GM19351 (cell line): ENCODE measurements at regions not wholly inside any gene's neighbourhood (a gene's known extent, or its start where the extent isn't known, plus 50 kb on each side); places are given as distances from the start of the nearest gene placed in this dataset.

Experiments
- ATAC-seq: cut with Tn5 transposase; IDR thresholded peaks from one replicate; pipeline ENCODE4 v1.9.1; 2021; ENCODE audit warnings: mild to moderate bottlenecking, moderate library complexity; ENCODE audit not compliant: unreplicated experiment

DNA sequence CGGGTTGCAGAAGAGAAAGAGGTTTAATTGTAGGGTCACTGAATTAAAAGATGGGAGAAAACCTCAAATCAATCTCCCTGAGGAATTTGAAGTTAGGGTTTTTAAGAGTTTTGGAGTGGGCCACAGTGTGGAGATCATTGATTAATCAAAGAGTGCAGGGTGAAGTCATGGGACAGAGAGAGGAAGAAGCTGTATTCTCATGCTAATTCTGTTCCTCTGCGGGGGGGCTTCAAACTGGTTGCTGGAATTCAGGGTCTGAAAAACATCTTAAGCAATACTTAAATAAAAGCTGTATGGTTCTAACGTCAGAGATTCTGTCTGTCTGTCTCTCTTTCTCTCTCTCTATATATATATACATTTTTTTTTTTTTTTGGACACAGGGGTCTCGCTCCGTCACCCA is 169.8 kb upstream of the SPATS2L start:
- no peak for ATAC-seq

DNA sequence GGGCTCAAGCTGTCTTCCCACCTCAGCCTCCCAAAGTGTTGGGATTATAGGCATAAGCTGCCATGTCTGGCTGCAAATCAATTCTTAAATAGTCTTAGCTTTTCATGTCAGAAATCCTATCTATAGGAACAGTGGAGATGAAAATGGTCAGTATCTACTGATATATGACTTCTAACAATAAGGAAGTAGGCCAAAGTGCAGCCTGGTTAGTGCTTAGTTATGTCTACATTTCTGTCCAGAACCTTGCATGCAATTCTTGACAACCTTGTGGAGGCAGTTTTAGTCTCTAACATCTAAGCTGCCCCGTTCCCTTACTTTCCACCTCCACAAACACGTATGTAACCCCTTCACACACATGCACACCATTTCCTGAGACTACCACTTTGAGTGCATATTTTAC is 169.2 kb upstream of the SPATS2L start:
- ATAC-seq = no peak

DNA sequence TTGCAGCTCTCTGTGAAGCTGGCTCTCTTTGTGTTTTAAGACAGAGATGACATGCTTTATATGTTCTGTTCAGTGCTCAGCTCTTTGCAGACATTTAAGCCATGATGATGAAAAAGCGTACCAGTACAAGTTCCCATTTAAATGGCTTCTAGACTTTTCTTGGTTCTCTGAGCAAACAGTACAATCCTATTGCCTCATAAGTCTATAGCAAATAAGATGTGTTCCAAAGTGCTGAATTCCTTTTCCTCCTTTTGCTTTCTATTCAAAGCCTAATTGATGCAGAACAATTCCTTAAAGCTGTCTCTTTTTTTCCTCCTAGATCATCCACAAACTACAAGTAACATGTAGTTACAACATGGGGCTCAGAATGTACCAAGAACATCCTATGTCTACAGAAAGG is 168.8 kb upstream of the SPATS2L start:
- no peak for ATAC-seq

DNA sequence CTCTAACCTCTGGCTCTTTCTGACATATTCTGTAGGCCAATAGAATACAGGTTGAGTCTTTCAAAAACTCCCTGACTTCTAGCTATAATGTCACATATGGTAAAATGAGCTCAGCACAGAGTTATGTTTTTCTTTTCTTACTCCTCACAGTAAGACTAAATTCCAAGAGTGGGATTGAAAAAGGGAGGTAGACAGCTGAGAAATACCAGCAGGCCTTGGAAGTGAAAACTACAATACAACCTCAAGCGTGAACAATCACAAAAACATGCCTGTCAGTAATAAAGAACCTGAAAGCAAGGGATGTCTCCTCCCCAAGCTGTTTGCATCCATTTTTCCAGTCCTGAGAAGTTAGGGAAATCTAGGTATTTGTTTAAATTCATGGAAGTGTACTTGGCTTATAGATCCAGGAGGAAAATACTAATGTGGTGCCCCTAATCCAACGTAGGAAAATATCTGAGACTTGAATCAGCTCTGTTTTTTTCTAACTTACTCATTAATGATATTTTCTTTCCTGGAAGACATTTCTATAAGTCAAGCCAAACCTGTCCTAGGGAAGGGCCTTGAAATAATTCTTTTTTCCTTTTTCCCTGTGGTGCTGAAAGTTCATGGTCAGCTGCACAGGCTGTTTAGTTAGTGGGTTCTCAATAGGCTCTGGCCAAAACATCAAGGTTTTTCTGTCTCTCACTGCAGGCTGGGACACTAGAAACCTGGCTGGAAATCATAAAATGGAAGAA is 167.9 kb upstream of the SPATS2L start:
- no peak for ATAC-seq

GRCh38 chr2:200144571-200144970 is 161.9 kb upstream of the SPATS2L start:
- ATAC-seq = no peak

DNA sequence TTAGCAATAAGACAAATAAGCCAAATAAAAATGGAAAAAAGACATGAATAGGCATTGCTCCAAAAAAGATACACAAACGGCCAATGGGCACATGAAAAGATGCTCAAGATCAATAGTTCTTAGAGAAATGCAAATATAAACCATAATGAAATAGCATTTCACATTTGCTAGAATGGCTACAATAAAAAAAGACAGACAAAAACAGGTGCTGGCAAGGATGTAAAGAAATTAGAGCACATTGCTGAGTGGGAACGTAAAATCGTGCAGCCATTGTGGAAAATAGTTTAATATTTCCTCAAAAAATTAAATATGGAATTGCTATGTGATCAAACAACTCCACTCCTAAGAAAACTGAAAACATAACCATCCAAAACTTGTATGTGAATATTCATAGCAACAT is 160.0 kb upstream of the SPATS2L start:
- no peak for ATAC-seq

DNA sequence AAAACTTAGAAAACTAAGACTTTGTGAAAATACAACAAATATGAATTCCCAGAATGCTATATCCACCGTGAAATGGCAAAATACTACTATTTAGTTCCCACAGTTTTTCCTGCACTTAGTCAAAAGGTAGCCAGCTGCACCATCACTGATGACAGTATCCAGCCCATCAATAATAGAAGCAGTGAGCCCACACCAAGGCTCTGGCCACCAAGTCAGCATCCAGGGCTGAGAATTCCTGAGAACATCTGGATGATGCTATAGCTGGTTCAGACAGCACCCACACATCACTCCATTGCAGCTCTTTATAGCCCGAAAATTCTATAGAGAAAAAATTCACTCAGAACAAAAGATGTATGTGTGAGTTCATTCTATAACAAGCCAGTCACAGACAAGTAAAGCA is 159.1 kb upstream of the SPATS2L start:
- ATAC-seq = no peak

- no peak for ATAC-seq
Observed at GRCh38 chr2:200148366-200148765, 158.1 kb upstream of the SPATS2L start.

GRCh38 chr2:200150411-200151086 is 155.9 kb upstream of the SPATS2L start:
- no peak for ATAC-seq

DNA sequence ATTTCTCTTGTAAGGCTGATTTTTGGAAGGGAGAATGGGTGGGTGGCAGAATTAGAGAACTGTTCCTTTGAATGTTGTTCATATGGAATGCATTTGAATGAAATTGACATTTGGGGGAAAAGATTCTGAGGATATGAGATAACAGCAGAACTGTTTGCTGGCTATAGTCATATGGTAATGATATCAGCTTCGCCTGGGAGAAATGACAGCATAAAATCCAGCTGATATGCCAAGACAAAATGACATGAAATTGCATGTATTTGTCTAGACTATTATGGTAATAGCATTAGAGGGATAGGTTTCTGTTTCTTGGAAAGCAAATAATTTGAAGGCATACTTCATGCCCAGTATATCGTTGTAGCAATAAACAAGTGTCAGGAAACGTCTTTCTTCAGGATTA is 150.8 kb upstream of the SPATS2L start:
- ATAC-seq = no peak

- ATAC-seq = no peak
Observed at GRCh38 chr2:200156166-200156835, 150.2 kb upstream of the SPATS2L start.

DNA sequence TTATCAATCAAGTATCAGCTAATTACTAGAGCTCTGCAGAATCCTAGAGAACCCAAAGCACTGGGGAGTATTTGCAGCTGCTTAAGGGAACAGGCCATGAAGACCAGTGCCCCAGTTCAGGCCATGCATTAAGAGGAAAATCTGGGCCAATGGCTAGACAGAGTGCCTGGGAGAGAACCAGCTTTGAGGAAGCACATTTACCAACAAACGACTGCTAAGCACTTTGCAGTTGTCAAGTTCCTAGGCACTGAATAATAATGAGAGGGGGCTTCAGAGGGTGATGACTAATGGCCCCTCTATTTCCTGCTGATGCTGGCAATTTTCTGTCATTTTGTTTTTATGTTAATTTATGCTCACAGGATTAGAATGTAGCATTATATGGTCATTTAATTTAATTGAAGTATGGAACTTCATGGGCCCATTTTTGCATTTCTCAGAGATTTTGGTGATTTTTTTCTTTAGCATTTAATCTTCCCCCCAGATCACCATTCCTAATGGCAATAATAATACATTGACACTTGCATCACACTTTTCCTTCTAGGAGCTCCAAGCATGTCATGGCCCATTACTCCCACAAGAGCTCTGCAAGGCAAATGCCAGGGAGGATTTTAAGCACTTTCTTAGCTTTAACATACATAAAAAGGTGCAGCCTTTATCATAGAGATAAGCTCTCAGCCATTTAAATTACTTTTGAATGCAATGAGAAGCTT is 147.7 kb upstream of the SPATS2L start:
- no peak for ATAC-seq

DNA sequence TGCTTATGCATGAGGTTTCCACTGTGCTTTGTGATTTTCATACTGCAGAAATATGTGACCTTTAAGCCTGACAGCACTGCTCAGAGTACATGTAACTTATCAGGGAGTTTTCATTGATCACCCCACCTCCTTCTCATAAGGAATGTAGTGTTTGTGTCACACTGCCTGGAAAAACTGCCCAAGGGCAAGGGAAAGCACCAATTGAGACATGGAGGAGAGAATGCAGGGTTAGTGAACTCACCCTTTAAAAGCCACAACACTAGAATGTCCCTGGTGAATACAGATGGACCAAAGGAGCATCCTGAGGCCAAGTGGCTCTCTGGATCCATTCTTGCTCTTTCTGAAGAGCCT is 147.2 kb upstream of the SPATS2L start:
- no peak for ATAC-seq

- no peak for ATAC-seq
Observed at GRCh38 chr2:200159829-200160781, 146.4 kb upstream of the SPATS2L start.

DNA sequence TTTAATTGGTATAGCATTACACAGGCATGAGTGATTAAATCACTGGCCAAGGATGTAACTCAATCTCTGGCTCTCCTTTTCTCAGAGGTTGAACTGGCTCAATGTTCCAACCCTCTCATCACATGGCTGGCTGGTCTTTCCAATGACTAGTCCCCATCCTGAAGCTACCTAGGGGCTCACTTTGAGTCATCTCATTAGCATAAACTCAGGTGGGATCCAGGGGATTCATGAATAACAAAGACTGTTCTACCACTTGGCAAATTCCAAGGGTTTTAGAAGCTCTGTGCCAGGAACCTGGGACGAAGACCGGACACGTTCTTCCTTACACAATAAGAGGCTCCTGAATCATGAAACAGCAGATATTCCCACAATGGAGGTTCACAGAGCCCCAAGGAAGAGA is 145.0 kb upstream of the SPATS2L start:
- no peak for ATAC-seq

GRCh38 chr2:200165687-200166086 is 140.8 kb upstream of the SPATS2L start:
- no peak for ATAC-seq

DNA sequence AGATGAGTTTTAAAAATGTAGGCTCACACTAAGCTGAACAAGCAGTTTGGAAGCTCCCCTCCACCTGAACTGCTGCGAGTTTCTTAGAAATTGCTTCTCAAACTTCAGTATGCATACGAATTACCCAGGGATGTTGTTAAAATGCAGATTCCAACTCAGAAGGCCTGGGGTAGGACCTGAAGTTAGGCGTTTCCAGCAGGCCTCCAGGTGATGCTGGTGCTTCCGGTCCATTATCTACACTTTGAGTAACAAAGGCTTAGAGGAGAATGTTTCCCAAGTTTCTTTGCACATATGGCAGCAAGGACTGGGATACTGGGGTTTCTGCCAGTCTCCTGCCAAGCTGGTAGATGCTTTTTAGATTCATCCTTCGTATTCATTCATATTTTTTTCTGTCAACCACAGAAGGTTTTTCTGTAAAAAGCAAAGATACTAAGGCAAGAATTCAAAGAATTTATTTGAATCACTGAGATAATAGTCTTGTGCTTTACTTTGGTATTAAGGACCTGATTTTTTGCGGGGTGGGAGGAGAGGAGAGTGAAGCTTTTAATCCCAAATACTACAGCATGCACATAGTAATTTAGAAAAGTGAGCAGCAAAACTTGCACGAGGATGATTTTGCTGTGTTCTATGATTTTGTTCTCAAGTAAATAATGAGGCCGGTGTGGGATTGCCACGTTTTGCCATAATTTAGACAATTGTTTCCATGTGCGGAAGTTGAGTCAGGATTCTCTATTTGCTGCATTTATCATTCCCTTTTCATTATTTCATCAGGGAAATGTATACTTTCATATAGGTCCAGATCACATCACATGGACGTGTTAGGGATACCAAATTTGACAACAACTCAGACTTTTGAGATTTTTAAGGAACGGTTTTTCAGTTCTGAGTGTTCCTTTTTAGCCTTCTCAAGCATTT is 137.6 kb upstream of the SPATS2L start:
- ATAC-seq = no peak

DNA sequence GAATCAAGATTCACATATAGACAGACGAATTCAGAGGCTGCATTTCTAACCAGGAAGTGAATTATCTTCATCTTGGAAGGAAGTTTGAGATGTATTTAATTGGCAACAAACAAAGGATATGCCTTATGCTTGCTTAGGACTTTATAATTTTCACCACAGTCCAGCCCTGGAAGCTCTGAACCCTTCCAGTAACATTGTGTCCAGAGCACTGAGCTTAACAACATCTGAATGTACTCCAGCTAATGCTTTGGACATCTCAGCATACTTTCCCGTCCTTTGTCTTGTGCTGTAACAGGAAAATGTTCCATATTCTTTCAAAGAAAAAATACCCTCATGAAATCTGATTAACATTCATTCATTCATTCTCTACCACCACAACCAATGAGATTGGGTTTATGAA is 136.3 kb upstream of the SPATS2L start:
- no peak for ATAC-seq

DNA sequence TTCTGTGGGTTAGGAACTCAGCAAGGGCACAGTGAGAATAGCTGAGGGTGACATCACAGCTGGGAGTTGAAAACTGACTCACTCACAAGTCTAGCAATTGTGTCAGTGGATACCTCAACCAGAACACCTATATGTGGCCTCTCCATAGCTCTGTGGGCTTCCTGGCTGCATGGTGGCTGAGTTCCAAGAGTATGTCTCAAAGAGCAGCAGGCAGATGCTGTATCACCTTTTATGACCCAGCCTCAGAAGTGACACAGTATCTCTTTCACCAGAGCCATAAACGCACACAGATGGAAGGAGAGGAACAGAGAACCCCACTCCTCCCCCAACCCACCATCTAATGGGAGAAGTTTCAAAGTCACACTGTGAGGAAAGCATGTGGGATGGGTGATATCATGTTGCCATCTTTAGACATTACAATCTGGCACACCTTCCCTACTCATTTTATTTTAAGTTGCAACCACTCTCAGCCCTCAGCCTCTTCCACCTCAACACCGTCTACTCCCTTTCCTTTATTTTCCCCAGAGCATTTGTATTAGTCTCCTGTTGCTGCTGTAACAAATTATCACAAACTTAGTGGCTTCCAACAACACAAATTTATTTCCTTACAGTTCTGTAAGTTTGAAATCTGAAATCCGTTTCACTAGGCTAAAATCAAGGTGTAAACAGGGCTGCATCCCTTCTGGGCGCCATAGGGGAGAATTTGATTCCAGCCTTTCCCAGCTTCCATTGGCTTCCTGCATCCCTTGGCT is 134.6 kb upstream of the SPATS2L start:
- ATAC-seq = no peak
